ENCODE measurements at regions not wholly inside any gene's neighbourhood (a gene's known extent, or its start where the extent isn't known, plus 50 kb on each side); places are given as distances from the start of the nearest gene placed in this dataset.
"Not testable (repeated sequence)": the region's sequence is repeated elsewhere in the genome, so short reads cannot be mapped to it uniquely, and the experiment has no call there.

- no peak for DNase-seq
These were observed 189.9 kb upstream of the SOX2 start for GRCh38 chr3:181521831-181522230.

- no peak for DNase-seq
These were observed 193.5 kb upstream of the SOX2 start for GRCh38 chr3:181518222-181518621.

GRCh38 chr3:181512787-181513186 is 198.9 kb upstream of the SOX2 start:
- DNase-seq = no peak

- no peak for DNase-seq
These were observed 201.2 kb upstream of the SOX2 start for GRCh38 chr3:181510500-181510899.

- DNase-seq = no peak
These were observed 214.4 kb upstream of the SOX2 start for GRCh38 chr3:181497358-181497757.

- no peak for DNase-seq
These were observed 218.3 kb upstream of the SOX2 start for GRCh38 chr3:181493423-181493822.

GRCh38 chr3:181488536-181488935 is 223.2 kb upstream of the SOX2 start:
- no peak for DNase-seq

GRCh38 chr3:181487236-181487978 is 224.3 kb upstream of the SOX2 start:
- DNase-seq = peak; percentile 23

GRCh38 chr3:181486141-181486885 is 225.4 kb upstream of the SOX2 start:
- DNase-seq = no peak

GRCh38 chr3:181484026-181484425 is 227.7 kb upstream of the SOX2 start:
- DNase-seq = no peak

- not testable (repeated sequence) for DNase-seq
These were observed 236.6 kb upstream of the SOX2 start for GRCh38 chr3:181475146-181475545.

GRCh38 chr3:181470349-181470748 is 241.4 kb upstream of the SOX2 start:
- DNase-seq = no peak

- no peak for DNase-seq
These were observed 247.6 kb upstream of the SOX2 start for GRCh38 chr3:181464033-181464694.

GRCh38 chr3:181461381-181461780 is 250.3 kb upstream of the SOX2 start:
- DNase-seq = no peak

GRCh38 chr3:181459516-181459915 is 252.2 kb upstream of the SOX2 start:
- DNase-seq = no peak

- DNase-seq = no peak
These were observed 252.9 kb upstream of the SOX2 start for GRCh38 chr3:181458857-181459256.

GRCh38 chr3:181457756-181458155 is 254.0 kb upstream of the SOX2 start:
- DNase-seq = no peak

- no peak for DNase-seq
These were observed 254.5 kb upstream of the SOX2 start for GRCh38 chr3:181457190-181457589.

GRCh38 chr3:181455276-181455675 is 256.4 kb upstream of the SOX2 start:
- no peak for DNase-seq

- DNase-seq = no peak
These were observed 257.2 kb upstream of the SOX2 start for GRCh38 chr3:181454451-181455027.

- DNase-seq = no peak
These were observed 265.0 kb upstream of the SOX2 start for GRCh38 chr3:181446741-181447140.

GRCh38 chr3:181442066-181442465 is 269.7 kb upstream of the SOX2 start:
- no peak for DNase-seq

GRCh38 chr3:181432992-181433391 is 278.7 kb upstream of the SOX2 start:
- DNase-seq = no peak

GRCh38 chr3:181431748-181432147 is 280.0 kb upstream of the SOX2 start:
- DNase-seq = no peak

Measured in DMS79 (cell line).